Loucy (cell line): ENCODE measurements at regions not wholly inside any gene's neighbourhood (a gene's known extent, or its start where the extent isn't known, plus 50 kb on each side); places are given as distances from the start of the nearest gene placed in this dataset.

Experiments
- H2AFZ ChIP-seq: fragments of 200-600 bp; sonication (generic); 2 replicates; pipeline ENCODE4 v1.6.0; 2016; ENCODE audit warnings: antibody characterized with exemption, mild to moderate bottlenecking, low read length, moderate library complexity
- H3F3A ChIP-seq: fragments of 200-600 bp; 2 replicates; pipeline ENCODE4 v1.6.0; 2016; ENCODE audit warnings: antibody characterized with exemption, low read depth, mild to moderate bottlenecking
- H3K27me3 ChIP-seq: fragments of 200-600 bp; sonication (generic); 2 replicates; pipeline ENCODE4 v1.6.1; 2014; ENCODE audit warnings: low read length, mild to moderate bottlenecking; ENCODE audit not compliant: insufficient read depth, poor library complexity, severe bottlenecking
- H3K36me3 ChIP-seq: fragments of 200-600 bp; sonication (generic); 2 replicates; pipeline ENCODE4 v1.6.1; 2016; ENCODE audit warnings: low read length; ENCODE audit not compliant: insufficient read depth
- H3K4me1 ChIP-seq: fragments of 200-600 bp; sonication (generic); 2 replicates; pipeline ENCODE4 v1.5.1; 2014; ENCODE audit warnings: low read length, mild to moderate bottlenecking; ENCODE audit not compliant: insufficient read depth, poor library complexity, severe bottlenecking
- H3K4me2 ChIP-seq: fragments of 200-600 bp; sonication (generic); 2 replicates; pipeline ENCODE4 v1.6.0; 2014; ENCODE audit warnings: antibody characterized with exemption, low read length, low read depth, mild to moderate bottlenecking; ENCODE audit not compliant: poor library complexity, severe bottlenecking
- H3K4me3 ChIP-seq: fragments of 200-600 bp; sonication (generic); 2 replicates; pipeline ENCODE4 v1.5.1; 2014; ENCODE audit warnings: low read length, mild to moderate bottlenecking, mixed read lengths; ENCODE audit not compliant: poor library complexity, severe bottlenecking
- H3K79me2 ChIP-seq: fragments of 200-600 bp; sonication (generic); 2 replicates; pipeline ENCODE4 v1.6.1; 2014; ENCODE audit warnings: low read length; ENCODE audit not compliant: insufficient read depth
- H3K9ac ChIP-seq: fragments of 200-600 bp; sonication (generic); 2 replicates; pipeline ENCODE4 v1.6.0; 2014; ENCODE audit warnings: mild to moderate bottlenecking, low read depth, low read length, moderate library complexity; ENCODE audit not compliant: poor library complexity, severe bottlenecking
- H3K9me2 ChIP-seq: fragments of 200-600 bp; sonication (generic); replicated peaks from 2 replicates; pipeline ENCODE4 v1.6.1; 2016; ENCODE audit warnings: low read depth, low read length, mixed read lengths
- H3K9me3 ChIP-seq: fragments of 200-600 bp; sonication (generic); 2 replicates; pipeline ENCODE4 v1.6.1; 2014; ENCODE audit warnings: mild to moderate bottlenecking, antibody characterized with exemption, low read length, low read depth; ENCODE audit not compliant: insufficient read depth
- H4K20me1 ChIP-seq: fragments of 200-600 bp; sonication (generic); 2 replicates; pipeline ENCODE4 v1.6.0; 2014; ENCODE audit warnings: antibody characterized with exemption, low read length, mild to moderate bottlenecking; ENCODE audit not compliant: insufficient read depth, poor library complexity, severe bottlenecking
- CTCF ChIP-seq: fragments of 200-600 bp; sonication (generic); conservative IDR thresholded peaks from 2 replicates; pipeline ENCODE4 v1.5.1; 2014; ENCODE audit warnings: mild to moderate bottlenecking, antibody characterized with exemption, low read length
- EZH2phosphoT487 ChIP-seq: fragments of 200-600 bp; IDR thresholded peaks from 2 replicates; pipeline ENCODE4 v1.6.1; 2018; ENCODE audit warnings: antibody characterized with exemption, mild to moderate bottlenecking, moderate library complexity, borderline replicate concordance

DNA sequence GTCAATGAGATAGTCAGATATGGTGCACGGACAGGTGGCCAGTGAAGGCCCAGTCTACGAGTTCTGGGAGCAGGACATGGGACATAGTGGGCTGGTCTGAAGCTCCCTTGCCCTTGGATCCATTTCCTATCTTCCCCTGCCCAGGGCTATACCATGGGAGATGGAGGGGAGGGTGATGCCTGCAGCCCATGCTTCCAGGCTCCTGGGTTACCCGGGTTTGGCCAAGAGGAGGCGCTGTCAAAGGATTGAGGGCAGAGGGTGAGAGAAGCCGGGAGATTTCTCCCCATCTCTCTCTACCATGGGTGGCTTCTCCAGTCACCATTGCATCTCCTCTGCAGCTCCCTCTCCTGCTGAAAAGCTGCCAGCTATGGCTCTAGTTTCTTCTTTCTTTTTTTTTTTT lies 52.8 kb upstream of the LHX5 start:
- Histone ChIP-seq H3K4me1 (no peaks in the 10 kb centered on the region), H3K9ac (no peak overlapping the region), H3K9me3 (no peaks in the 10 kb centered on the region), H3F3A (no peaks in the 10 kb centered on the region), H3K9me2 (no peaks in the 10 kb centered on the region), H3K4me3 (no peak overlapping the region), H2AFZ (no peak overlapping the region), H3K4me2 (no peak overlapping the region), H3K36me3 (no peaks in the 10 kb centered on the region), H4K20me1 (no peaks in the 10 kb centered on the region), H3K27me3 (no peaks in the 10 kb centered on the region), H3K79me2 (no peaks in the 10 kb centered on the region)
- TF ChIP-seq CTCF (no peak), EZH2phosphoT487 (no peak)

GRCh38 chr12:113521708-113522107 lies 50.0 kb upstream of the LHX5 start:
- no peak overlapping the region for H2AFZ ChIP-seq
- no peaks in the 10 kb centered on the region for H4K20me1 ChIP-seq
- H3K4me2 ChIP-seq: no peak overlapping the region
- H3K4me1 ChIP-seq: no peaks in the 10 kb centered on the region
- H3K9ac ChIP-seq: no peak overlapping the region
- H3K27me3 ChIP-seq: no peaks in the 10 kb centered on the region
- no peaks in the 10 kb centered on the region for H3K9me2 ChIP-seq
- H3K79me2 ChIP-seq: no peaks in the 10 kb centered on the region
- no peaks in the 10 kb centered on the region for H3K9me3 ChIP-seq
- H3K4me3 ChIP-seq: no peak overlapping the region
- no peaks in the 10 kb centered on the region for H3F3A ChIP-seq
- H3K36me3 ChIP-seq: no peaks in the 10 kb centered on the region
- TF ChIP-seq EZH2phosphoT487: no peak
